ENCODE measurements at regions not wholly inside any gene's neighbourhood (a gene's known extent, or its start where the extent isn't known, plus 50 kb on each side); places are given as distances from the start of the nearest gene placed in this dataset.

DNA sequence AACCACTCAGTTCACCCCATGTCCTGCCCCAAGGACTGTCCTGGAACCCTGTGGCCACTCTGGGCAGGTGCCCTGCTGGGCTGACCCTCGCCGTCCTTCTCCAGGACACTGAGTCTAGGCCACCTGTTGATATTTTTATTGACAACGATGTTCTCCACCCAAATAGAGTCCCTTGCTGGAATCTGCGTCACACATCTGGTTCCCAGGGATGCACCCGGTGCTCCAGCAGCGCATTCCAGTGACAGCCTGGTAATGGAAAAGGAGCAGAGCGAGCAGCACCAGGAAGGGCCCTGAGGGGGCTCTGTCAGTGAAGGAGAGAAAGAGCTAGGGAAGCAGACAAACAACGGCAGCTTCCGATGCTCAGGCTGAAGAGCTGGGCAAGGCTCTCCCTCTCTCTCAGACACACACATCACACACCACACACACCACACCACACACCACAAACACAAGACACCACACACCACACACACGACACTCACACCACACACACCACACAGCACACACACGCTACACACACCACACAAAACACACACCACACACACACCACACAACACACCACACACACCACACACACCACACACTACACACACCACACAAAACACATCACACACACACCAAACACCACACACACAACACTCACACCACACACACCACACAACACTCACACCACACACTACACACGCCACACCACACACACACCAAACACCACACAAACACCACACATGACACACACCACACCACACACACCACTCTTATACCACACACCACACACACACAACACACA is 117.9 kb upstream of the THBS2 start:
- TF ChIP-seq, protein P1, sequence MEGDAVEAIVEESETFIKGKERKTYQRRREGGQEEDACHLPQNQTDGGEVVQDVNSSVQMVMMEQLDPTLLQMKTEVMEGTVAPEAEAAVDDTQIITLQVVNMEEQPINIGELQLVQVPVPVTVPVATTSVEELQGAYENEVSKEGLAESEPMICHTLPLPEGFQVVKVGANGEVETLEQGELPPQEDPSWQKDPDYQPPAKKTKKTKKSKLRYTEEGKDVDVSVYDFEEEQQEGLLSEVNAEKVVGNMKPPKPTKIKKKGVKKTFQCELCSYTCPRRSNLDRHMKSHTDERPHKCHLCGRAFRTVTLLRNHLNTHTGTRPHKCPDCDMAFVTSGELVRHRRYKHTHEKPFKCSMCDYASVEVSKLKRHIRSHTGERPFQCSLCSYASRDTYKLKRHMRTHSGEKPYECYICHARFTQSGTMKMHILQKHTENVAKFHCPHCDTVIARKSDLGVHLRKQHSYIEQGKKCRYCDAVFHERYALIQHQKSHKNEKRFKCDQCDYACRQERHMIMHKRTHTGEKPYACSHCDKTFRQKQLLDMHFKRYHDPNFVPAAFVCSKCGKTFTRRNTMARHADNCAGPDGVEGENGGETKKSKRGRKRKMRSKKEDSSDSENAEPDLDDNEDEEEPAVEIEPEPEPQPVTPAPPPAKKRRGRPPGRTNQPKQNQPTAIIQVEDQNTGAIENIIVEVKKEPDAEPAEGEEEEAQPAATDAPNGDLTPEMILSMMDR (optimal IDR thresholded peaks at IDR 0.05 in 1 of 3, IDR thresholded peaks at IDR 0.05 in 1 of 3, conservative IDR thresholded peaks at IDR 0.05 in 1 of 3; ENCODE audit: extremely low read depth in 1 of 3, insufficient read depth in 2 of 3, low read length in 3 of 3) = no peak
- no peak for TF ChIP-seq EZH2 (IDR thresholded peaks at IDR 0.05; ENCODE audit: low read length)

Data from keratinocyte (primary cell).